Mesodermal cell (in vitro differentiated cells): ENCODE measurements at regions not wholly inside any gene's neighbourhood (a gene's known extent, or its start where the extent isn't known, plus 50 kb on each side); places are given as distances from the start of the nearest gene placed in this dataset.
"Not testable (repeated sequence)": the region's sequence is repeated elsewhere in the genome, so short reads cannot be mapped to it uniquely, and the experiment has no call there.

Experiments used
- H3K27ac ChIP-seq: 2 replicates; pipeline ENCODE4 v1.7.0; 2013; ENCODE audit warnings: mild to moderate bottlenecking, low read depth, low read length, moderate library complexity; ENCODE audit not compliant: severe bottlenecking
- H3K36me3 ChIP-seq: 2 replicates; pipeline ENCODE4 v1.7.1; 2013; ENCODE audit warnings: mild to moderate bottlenecking, low read length, moderate library complexity; ENCODE audit not compliant: control insufficient read depth, insufficient read depth
- H3K4me1 ChIP-seq: one replicate; pipeline ENCODE4 v1.7.1; 2013; ENCODE audit warnings: mild to moderate bottlenecking, low read length; ENCODE audit not compliant: insufficient read depth, control insufficient read depth, poor library complexity, severe bottlenecking
- H3K4me3 ChIP-seq: 2 replicates; pipeline ENCODE4 v1.7.0; 2013; ENCODE audit warnings: low read length, control low read depth, mild to moderate bottlenecking; ENCODE audit not compliant: insufficient read depth, poor library complexity, severe bottlenecking; ENCODE audit errors: extremely low read depth
- H3K9me3 ChIP-seq: 2 replicates; pipeline ENCODE4 v1.7.1; 2013; ENCODE audit warnings: mild to moderate bottlenecking, low read length, moderate library complexity; ENCODE audit not compliant: control insufficient read depth
- WGBS, 2 experiments: methylation state at CpG; one replicate each; pipeline ENCODE4 v1.1.5; 2013; ENCODE audit warnings: missing lambda C conversion rate in 2 of 2; ENCODE audit not compliant: insufficient coverage in 2 of 2; 5-methylcytosine and 5-hydroxymethylcytosine counted together

- no peak overlapping the region for H3K4me3 ChIP-seq
- no peaks in the 10 kb centered on the region for H3K36me3 ChIP-seq
- H3K4me1 ChIP-seq = no peaks in the 10 kb centered on the region
- no CpG with 5 or more reads among the region's 3 CpGs for WGBS, 2 experiments
- no peaks in the 10 kb centered on the region for H3K9me3 ChIP-seq
- H3K27ac ChIP-seq = no peak overlapping the region
Observed at GRCh38 chr2:51263951-51264350, 232.0 kb upstream of the NRXN1 start.

GRCh38 chr2:51263101-51263500 lies 231.2 kb upstream of the NRXN1 start:
- not testable (repeated sequence) for H3K4me3 ChIP-seq, H3K36me3 ChIP-seq, H3K27ac ChIP-seq, H3K9me3 ChIP-seq, H3K4me1 ChIP-seq
- WGBS, 2 experiments = 48% methylated on average over 2 of the region's 2 CpGs

- Histone ChIP-seq H3K36me3 (no peaks in the 10 kb centered on the region), H3K9me3 (no peaks in the 10 kb centered on the region), H3K27ac (no peak overlapping the region), H3K4me3 (no peak overlapping the region), H3K4me1 (no peaks in the 10 kb centered on the region)
- 83% methylated on average over 1 to 2 of the region's 5 CpGs for WGBS, 2 experiments
Observed at GRCh38 chr2:51258301-51258700, 226.4 kb upstream of the NRXN1 start.

GRCh38 chr2:51256736-51257135 lies 224.8 kb upstream of the NRXN1 start:
- H3K4me3 ChIP-seq = no peak overlapping the region
- WGBS, 2 experiments = no CpG with 5 or more reads among the region's 5 CpGs
- no peaks in the 10 kb centered on the region for H3K4me1 ChIP-seq
- H3K9me3 ChIP-seq = no peaks in the 10 kb centered on the region
- H3K36me3 ChIP-seq = no peaks in the 10 kb centered on the region
- no peak overlapping the region for H3K27ac ChIP-seq

- WGBS, 2 experiments = 80 to 83% methylated on average over 1 of the region's 2 CpGs
- Histone ChIP-seq H3K27ac (no peak overlapping the region), H3K36me3 (no peaks in the 10 kb centered on the region), H3K9me3 (no peaks in the 10 kb centered on the region), H3K4me1 (no peaks in the 10 kb centered on the region), H3K4me3 (no peak overlapping the region)
Observed at GRCh38 chr2:51251356-51251755, 219.4 kb upstream of the NRXN1 start.

GRCh38 chr2:51247252-51247805 lies 215.4 kb upstream of the NRXN1 start:
- H3K4me3 ChIP-seq = no peak overlapping the region
- H3K36me3 ChIP-seq = no peaks in the 10 kb centered on the region
- WGBS, 2 experiments = 83 to 95% methylated on average over 6 of the region's 7 CpGs
- H3K4me1 ChIP-seq = no peaks in the 10 kb centered on the region
- no peak overlapping the region for H3K27ac ChIP-seq
- H3K9me3 ChIP-seq = no peaks in the 10 kb centered on the region

GRCh38 chr2:51243892-51244535 lies 212.1 kb upstream of the NRXN1 start:
- Histone ChIP-seq H3K4me1 (no peaks in the 10 kb centered on the region), H3K27ac (no peak overlapping the region), H3K9me3 (no peaks in the 10 kb centered on the region), H3K36me3 (no peaks in the 10 kb centered on the region), H3K4me3 (no peak overlapping the region)

- no peaks in the 10 kb centered on the region for H3K36me3 ChIP-seq
- H3K27ac ChIP-seq = no peak overlapping the region
- H3K9me3 ChIP-seq = no peaks in the 10 kb centered on the region
- H3K4me1 ChIP-seq = no peaks in the 10 kb centered on the region
- no peak overlapping the region for H3K4me3 ChIP-seq
Observed at GRCh38 chr2:51237626-51238271, 205.8 kb upstream of the NRXN1 start.

- Histone ChIP-seq H3K4me1 (no peaks in the 10 kb centered on the region), H3K9me3 (no peaks in the 10 kb centered on the region), H3K36me3 (no peaks in the 10 kb centered on the region), H3K4me3 (no peak overlapping the region), H3K27ac (no peak overlapping the region)
- WGBS, 2 experiments = 100% methylated on average over 1 of the region's 1 CpG
Observed at GRCh38 chr2:51232027-51232426, 200.1 kb upstream of the NRXN1 start.

GRCh38 chr2:51231071-51231470 lies 199.1 kb upstream of the NRXN1 start:
- Histone ChIP-seq H3K9me3 (no peaks in the 10 kb centered on the region), H3K36me3 (no peaks in the 10 kb centered on the region), H3K4me3 (no peak overlapping the region), H3K4me1 (no peaks in the 10 kb centered on the region), H3K27ac (peak overlapping the region; percentile 10)
- WGBS, 2 experiments = 80 to 92% methylated on average over 1 of the region's 2 CpGs

- Histone ChIP-seq H3K4me3 (no peak overlapping the region), H3K27ac (no peak overlapping the region), H3K4me1 (no peaks in the 10 kb centered on the region), H3K9me3 (no peaks in the 10 kb centered on the region), H3K36me3 (no peaks in the 10 kb centered on the region)
- 72 to 100% methylated on average over 1 to 2 of the region's 3 CpGs for WGBS, 2 experiments
Observed at GRCh38 chr2:51225377-51225776, 193.4 kb upstream of the NRXN1 start.
